Stimulated activated CD8-positive, alpha-beta memory T cell treated with anti-CD3 and anti-CD28 coated beads, Interleukin-15, amount 100 ng/mL, for 48 hours (primary cell): ENCODE measurements at regions not wholly inside any gene's neighbourhood (a gene's known extent, or its start where the extent isn't known, plus 50 kb on each side); places are given as distances from the start of the nearest gene placed in this dataset.

Source experiments
- DNase-seq, 2 donors: peaks; one replicate each; pipeline ENCODE4 v3.0.0-alpha.2; 2020; ENCODE audit warnings: low read depth in 2 of 2

DNA sequence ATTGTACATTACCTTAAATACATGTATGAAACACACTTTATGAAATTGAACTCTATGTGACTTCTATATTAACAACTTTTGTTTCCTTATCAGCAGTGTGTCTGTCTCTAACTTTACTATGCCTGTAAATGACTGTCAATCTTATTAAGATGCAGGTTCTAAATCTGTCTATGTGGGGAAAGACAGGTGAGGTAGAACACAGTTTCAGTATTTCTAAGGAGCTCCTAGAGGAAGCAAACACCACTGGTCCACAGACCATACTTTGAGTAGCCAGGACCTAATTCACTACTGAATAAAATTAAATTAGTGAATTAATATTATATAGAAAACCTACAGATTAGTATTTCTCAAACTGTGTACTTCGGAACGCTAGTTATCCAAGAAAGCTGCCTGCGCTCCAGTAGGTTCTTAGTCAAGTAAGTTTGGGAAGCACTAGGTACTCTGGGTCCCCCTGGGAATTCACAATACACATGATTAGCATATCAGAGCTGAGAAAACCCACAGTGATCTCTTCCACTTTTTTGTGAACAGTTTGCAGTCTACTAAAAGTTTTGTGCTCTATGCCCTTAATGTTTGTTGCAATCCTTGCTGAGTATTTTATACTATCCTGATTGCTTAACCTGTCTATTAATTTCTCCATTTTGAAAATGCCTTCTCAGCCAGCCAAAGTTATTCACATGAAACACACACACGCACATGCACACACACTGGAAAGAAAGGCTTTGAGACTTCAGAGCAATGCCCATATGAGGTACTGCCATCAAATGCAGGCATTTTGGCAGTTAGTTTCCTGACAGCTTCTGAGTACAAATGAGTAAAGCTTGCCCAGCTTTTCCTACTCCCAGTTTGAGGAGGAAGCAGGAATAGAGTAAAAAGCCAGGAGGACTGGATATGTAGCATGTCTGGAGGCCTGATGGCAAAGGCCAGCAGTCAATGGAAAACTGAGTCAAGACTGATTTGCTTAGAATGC lies 133.6 kb upstream of the CPEB2 start:
- no peak for DNase-seq

- no peak for DNase-seq
Observed at GRCh38 chr4:14871676-14872430, 130.4 kb upstream of the CPEB2 start.

- DNase-seq: no peak
Observed at GRCh38 chr4:14874990-14875389, 127.3 kb upstream of the CPEB2 start.

- no peak for DNase-seq
Observed at GRCh38 chr4:14877246-14878225, 124.7 kb upstream of the CPEB2 start.

GRCh38 chr4:14878681-14879080 lies 123.6 kb upstream of the CPEB2 start:
- no peak for DNase-seq

- no peak for DNase-seq
Observed at GRCh38 chr4:14879683-14880082, 122.6 kb upstream of the CPEB2 start.

GRCh38 chr4:14880805-14881204 lies 121.5 kb upstream of the CPEB2 start:
- no peak for DNase-seq

DNA sequence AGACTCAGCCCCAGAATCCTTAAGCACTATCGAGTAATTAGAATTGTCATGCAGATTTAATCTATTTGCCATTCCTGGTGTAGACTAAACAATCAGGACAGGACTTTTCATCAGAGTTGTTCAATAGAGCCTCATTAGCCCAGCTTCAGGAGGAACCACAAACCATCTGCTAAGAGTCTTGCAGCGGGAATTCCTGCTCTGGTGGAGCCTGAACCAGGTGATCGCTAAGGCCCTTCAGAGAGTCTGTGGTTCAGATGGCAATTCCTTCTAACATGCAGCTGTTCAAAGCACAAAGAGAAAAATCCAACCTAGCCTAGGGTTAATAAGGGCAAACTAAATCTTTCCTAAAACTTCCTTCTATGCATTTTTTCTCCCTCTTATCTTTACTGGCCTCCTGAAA lies 119.1 kb upstream of the CPEB2 start:
- DNase-seq: no peak

DNA sequence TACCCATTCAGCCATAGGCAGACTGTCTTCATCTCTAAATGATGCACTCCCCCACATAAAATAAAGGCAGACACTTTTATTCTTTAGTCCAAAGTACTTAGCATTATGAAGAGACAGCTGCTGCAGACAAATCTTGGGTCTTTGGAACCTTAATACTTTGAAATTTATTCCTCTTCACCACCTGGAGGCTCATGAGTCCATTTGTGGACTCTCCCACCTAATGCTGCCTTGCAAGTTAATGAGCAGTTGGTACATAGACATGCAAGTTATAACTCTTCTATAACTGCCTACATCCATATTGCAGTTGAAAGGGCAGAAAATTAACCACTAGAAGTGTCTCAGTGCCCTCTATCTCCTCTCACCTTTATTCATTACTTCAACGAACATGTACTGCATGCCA lies 118.6 kb upstream of the CPEB2 start:
- no peak for DNase-seq

GRCh38 chr4:14887842-14888433 lies 114.3 kb upstream of the CPEB2 start:
- no peak for DNase-seq

GRCh38 chr4:14888790-14889572 lies 113.3 kb upstream of the CPEB2 start:
- no peak for DNase-seq

- no peak for DNase-seq
Observed at GRCh38 chr4:14892563-14892962, 109.7 kb upstream of the CPEB2 start.

- no peak for DNase-seq
Observed at GRCh38 chr4:14893713-14894112, 108.6 kb upstream of the CPEB2 start.

DNA sequence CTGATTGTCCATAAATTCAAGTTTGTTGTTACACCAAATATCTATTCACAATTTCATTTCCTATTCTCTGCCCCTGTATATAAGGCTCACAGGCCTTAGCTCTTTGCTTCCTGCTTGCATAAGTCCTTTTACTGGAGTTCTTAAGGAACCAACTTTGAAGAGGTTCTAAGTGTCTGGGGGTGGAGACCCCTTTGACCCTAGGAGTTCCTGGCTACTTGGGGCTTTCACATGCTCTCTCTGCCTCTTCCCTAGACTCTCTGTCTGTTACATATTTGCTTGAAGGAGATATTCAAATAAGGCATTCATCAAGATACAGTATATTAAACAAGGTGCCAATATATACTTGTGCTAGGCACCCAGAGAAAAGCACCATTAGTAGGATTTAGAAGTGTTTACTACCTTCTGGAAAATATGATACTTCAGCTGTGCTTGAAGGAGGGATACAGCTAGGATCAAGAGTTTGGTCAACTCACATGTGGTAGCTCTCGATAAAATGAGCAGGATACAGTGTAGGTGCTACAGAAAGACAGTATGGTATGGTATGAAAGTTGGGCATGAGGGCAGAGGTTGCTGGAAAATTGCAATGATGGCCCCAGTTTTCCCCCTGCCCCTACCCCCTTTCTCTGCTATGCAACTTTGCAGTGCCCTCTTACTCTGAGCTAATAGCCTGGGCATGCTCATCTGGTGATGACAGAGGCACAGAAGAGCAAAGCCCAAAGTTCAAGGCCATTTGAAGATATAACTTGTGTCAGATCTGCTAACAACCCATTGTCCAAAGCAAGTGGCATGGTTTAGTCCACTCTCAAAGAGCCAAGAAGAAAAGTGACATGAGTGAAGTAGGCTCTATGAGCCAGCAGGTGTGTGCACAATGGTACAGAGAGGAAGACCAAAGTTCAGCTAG lies 107.6 kb upstream of the CPEB2 start:
- DNase-seq: no peak

DNA sequence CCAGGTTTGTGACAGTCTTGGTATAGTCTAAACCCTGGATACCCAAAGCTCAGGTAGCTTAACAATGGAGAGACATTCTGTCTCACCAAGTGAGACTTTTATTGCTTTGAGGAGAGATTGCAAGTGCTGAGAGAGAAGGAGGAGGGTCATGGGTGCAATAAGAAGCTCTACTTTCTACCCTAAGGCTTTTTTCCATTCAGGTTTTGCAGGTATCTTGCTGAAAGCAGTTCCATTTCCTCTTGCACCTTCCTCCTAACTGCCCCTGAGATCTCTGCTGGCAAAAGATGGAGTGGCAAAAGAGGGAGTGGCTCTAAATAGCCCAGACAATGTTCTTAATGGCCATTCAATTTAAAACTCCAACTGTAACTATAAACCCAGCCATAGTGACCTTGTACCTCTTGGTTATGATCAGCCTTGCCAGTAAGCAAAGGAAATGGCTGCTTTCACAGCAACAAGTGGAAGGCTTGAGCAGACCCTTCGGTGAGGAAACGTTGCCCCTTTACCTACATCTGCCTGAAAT lies 105.6 kb upstream of the CPEB2 start:
- no peak for DNase-seq

DNA sequence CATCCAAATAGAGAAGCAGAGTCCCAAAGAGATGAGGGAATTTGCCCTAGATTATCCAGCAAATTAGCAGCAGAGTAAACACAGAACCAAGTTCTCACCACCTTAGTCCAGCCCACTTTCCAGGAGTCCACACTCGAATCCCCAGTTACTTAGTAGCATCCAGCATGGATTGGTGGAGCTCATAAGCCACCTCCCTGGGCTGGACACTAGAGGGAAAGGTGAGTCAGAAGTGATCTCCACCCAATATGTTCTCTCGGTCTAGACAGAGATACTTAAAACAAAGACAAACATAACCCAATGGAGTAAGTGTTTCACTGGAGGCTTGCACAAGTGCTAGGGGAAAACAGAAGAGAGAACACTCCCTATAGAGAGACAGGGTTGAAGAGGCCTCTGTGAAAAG lies 105.1 kb upstream of the CPEB2 start:
- no peak for DNase-seq

- DNase-seq: no peak
Observed at GRCh38 chr4:14898989-14899388, 103.3 kb upstream of the CPEB2 start.

GRCh38 chr4:14902342-14902741 lies 99.9 kb upstream of the CPEB2 start:
- no peak for DNase-seq

- no peak for DNase-seq
Observed at GRCh38 chr4:14903321-14903720, 99.0 kb upstream of the CPEB2 start.
